HepG2 (cell line): ENCODE measurements at regions not wholly inside any gene's neighbourhood (a gene's known extent, or its start where the extent isn't known, plus 50 kb on each side); places are given as distances from the start of the nearest gene placed in this dataset.

ENCODE experiments used
- ATAC-seq: fragments of 200-7000 bp; cut with Tn5 transposase; 3 replicates; pipeline ENCODE4 v1.9.1; 2020; ENCODE audit warnings: mild to moderate bottlenecking, moderate library complexity
- BruUV-seq: library from RNA; stranded (reverse); fragments of 400-500 nt; replicated peaks from 2 replicates; lab custom pipeline; 2021; lab: Mats Ljungman, UMichigan
- CTCF ChIA-PET: fragments of 300-600 bp; formaldehyde crosslinking; extraction: SDS; loops from one replicate; lab custom pipeline; 2021; ENCODE audit warnings: low total read pairs, inconsistent platforms, low intra/inter-chr PET ratio; lab: Yijun Ruan, JAX
- POLR2A ChIA-PET: fragments of 350-600 bp; sonication (Branson Sonifier 250); formaldehyde crosslinking; loops from one replicate; lab custom pipeline; 2020; ENCODE audit warnings: antibody characterized with exemption, inconsistent platforms; lab: Yijun Ruan, JAX
- DNase-seq: peaks from one replicate; pipeline ENCODE4 v3.0.0-alpha.2; 2015; ENCODE audit warnings: low spot score
- FAIRE-seq: peaks from 3 replicates; lab custom pipeline; 2011; peaks lifted over from hg19 to GRCh38; lab: Jason Lieb, UNC
- H2AFZ ChIP-seq: one replicate; pipeline ENCODE4 v1.6.1; 2011; ENCODE audit warnings: low read length, inconsistent platforms
- H3K27ac ChIP-seq: fragments of 300-600 bp; 3 replicates; pipeline ENCODE4 v1.8.0; 2011; ENCODE audit warnings: mixed run types, mild to moderate bottlenecking, mixed read lengths, low read length, inconsistent platforms; ENCODE audit not compliant: insufficient read depth; ENCODE audit errors: extremely low read length
- H3K27me3 ChIP-seq, 2 experiments: fragments of 200-600 bp in 1 of 2; 2 replicates in 1 of 2; 3 replicates in 1 of 2; pipeline versions ENCODE4 v1.6.0 to v1.8.0; 2011; ENCODE audit warnings: low read length in 2 of 2, mild to moderate bottlenecking in 2 of 2, moderate library complexity in 2 of 2, inconsistent platforms in 1 of 2; ENCODE audit not compliant: insufficient read depth in 2 of 2, control insufficient read depth in 1 of 2
- H3K36me3 ChIP-seq, 2 experiments: fragments of 200-600 bp in 1 of 2; replicated peaks in 1 of 2; 2 replicates in 1 of 2; 3 replicates in 1 of 2; pipeline versions ENCODE4 v1.5.1 to v1.8.0; 2011; ENCODE audit warnings: low read length in 2 of 2, inconsistent platforms in 1 of 2; ENCODE audit not compliant: insufficient read depth in 2 of 2, control insufficient read depth in 1 of 2
- H3K4me1 ChIP-seq: 2 replicates; pipeline ENCODE4 v1.5.1; 2012; ENCODE audit warnings: low read length, inconsistent platforms; ENCODE audit not compliant: insufficient read depth
- H3K4me2 ChIP-seq: 2 replicates; pipeline ENCODE4 v1.6.0; 2011; ENCODE audit warnings: low read depth, low read length, inconsistent platforms
- H3K4me3 ChIP-seq, 3 experiments: fragments of 200-600 bp in 1 of 3; sonication (generic), shearing (Covaris generic) in 1 of 3; replicated peaks in 1 of 3; 2 replicates each; pipeline ENCODE4 v1.5.1; 2011 to 2016; ENCODE audit warnings: low read length in 3 of 3, inconsistent platforms in 2 of 3, low read depth in 2 of 3, mild to moderate bottlenecking in 2 of 3, control low read depth in 1 of 3, mixed read lengths in 1 of 3; ENCODE audit not compliant: insufficient read depth in 1 of 3
- H3K79me2 ChIP-seq: one replicate; pipeline ENCODE4 v1.6.1; 2011; ENCODE audit warnings: low read length, inconsistent platforms; ENCODE audit not compliant: insufficient read depth
- H3K9ac ChIP-seq: 2 replicates; pipeline ENCODE4 v1.6.0; 2011; ENCODE audit warnings: mild to moderate bottlenecking, low read depth, low read length, inconsistent platforms; ENCODE audit not compliant: insufficient read depth
- H3K9me3 ChIP-seq: 2 replicates; pipeline ENCODE4 v1.5.1; 2012; ENCODE audit warnings: mild to moderate bottlenecking, low read length
- H4K20me1 ChIP-seq: 2 replicates; pipeline ENCODE4 v1.6.0; 2011; ENCODE audit warnings: inconsistent platforms, mild to moderate bottlenecking, low read length, moderate library complexity; ENCODE audit not compliant: insufficient read depth
- ARNTL ChIP-seq: sonication (generic); formaldehyde crosslinking; IDR thresholded peaks from 2 replicates; pipeline ENCODE4 v1.4.0; 2020; ENCODE audit warnings: mild to moderate bottlenecking, missing genetic modification reagents
- GATAD2A ChIP-seq: IDR thresholded peaks from 2 replicates; pipeline ENCODE4 v1.6.1; 2016
- IRX3 ChIP-seq: sonication (generic); formaldehyde crosslinking; IDR thresholded peaks from 2 replicates; pipeline ENCODE4 v1.8.1; 2023; ENCODE audit warnings: mild to moderate bottlenecking, low read depth, missing genetic modification reagents, borderline replicate concordance
- JUNB ChIP-seq: sonication (generic); formaldehyde crosslinking; IDR thresholded peaks from 2 replicates; pipeline ENCODE4 v1.8.0; 2022; ENCODE audit warnings: missing genetic modification reagents, mild to moderate bottlenecking, borderline replicate concordance
- KLF13 ChIP-seq: sonication (generic); formaldehyde crosslinking; IDR thresholded peaks from 2 replicates; pipeline ENCODE4 v1.4.0; 2020; ENCODE audit warnings: mild to moderate bottlenecking, missing genetic modification reagents
- NR2F2 ChIP-seq: IDR thresholded peaks from 2 replicates; pipeline ENCODE4 v1.6.1; 2012; ENCODE audit warnings: low read depth, inconsistent platforms, borderline replicate concordance
- PRDM15 ChIP-seq: sonication (generic); formaldehyde crosslinking; IDR thresholded peaks from 2 replicates; pipeline ENCODE4 v1.4.0; 2020; ENCODE audit warnings: missing genetic modification reagents
- SP2 ChIP-seq: sonication (generic); formaldehyde crosslinking; IDR thresholded peaks from 2 replicates; pipeline ENCODE4 v1.5.1; 2020; ENCODE audit warnings: mild to moderate bottlenecking, missing genetic modification reagents
- SP5 ChIP-seq: IDR thresholded peaks from 2 replicates; pipeline ENCODE4 v1.6.1; 2016; ENCODE audit warnings: low read depth, borderline replicate concordance
- TRIM24 ChIP-seq: sonication (generic); formaldehyde crosslinking; IDR thresholded peaks from 2 replicates; pipeline ENCODE4 v1.8.0; 2022; ENCODE audit warnings: mild to moderate bottlenecking, missing genetic modification reagents
- YEATS4 ChIP-seq: sonication (generic); formaldehyde crosslinking; IDR thresholded peaks from 2 replicates; pipeline ENCODE4 v1.4.0; 2020; ENCODE audit warnings: missing genetic modification reagents, borderline replicate concordance
- ZMYM3 ChIP-seq: sonication (generic); formaldehyde crosslinking; IDR thresholded peaks from 2 replicates; pipeline ENCODE4 v1.5.1; 2020; ENCODE audit warnings: mild to moderate bottlenecking, missing genetic modification reagents
- ZNF12 ChIP-seq: sonication (generic); formaldehyde crosslinking; IDR thresholded peaks from 2 replicates; pipeline ENCODE4 v1.5.0; 2020; ENCODE audit warnings: missing genetic modification reagents
- ZNF124 ChIP-seq: sonication (generic); formaldehyde crosslinking; IDR thresholded peaks from 2 replicates; pipeline ENCODE4 v1.4.0; 2020; ENCODE audit warnings: missing genetic modification reagents
- ZNF260 ChIP-seq: sonication (generic); formaldehyde crosslinking; IDR thresholded peaks from 2 replicates; pipeline ENCODE4 v1.4.0; 2020; ENCODE audit warnings: missing genetic modification reagents, low read depth, mild to moderate bottlenecking, borderline replicate concordance
- ZNF577 ChIP-seq: sonication (generic); formaldehyde crosslinking; IDR thresholded peaks from 2 replicates; pipeline ENCODE4 v1.4.0; 2020; ENCODE audit warnings: mild to moderate bottlenecking, low read depth, missing genetic modification reagents, borderline replicate concordance
- ZNF629 ChIP-seq: sonication (generic); formaldehyde crosslinking; conservative IDR thresholded peaks from 2 replicates; pipeline ENCODE4 v1.5.0; 2020; ENCODE audit warnings: missing genetic modification reagents
- ZNF644 ChIP-seq: IDR thresholded peaks from 2 replicates; pipeline ENCODE4 v1.6.1; 2016; ENCODE audit warnings: low read depth
- WGBS: methylation state at CpG from one replicate; pipeline ENCODE4 v1.1.6; 2017; ENCODE audit warnings: low lambda C conversion rate; 5-methylcytosine and 5-hydroxymethylcytosine counted together
- in situ Hi-C: cut with HindIII; loops from 2 replicates; pipeline ENCODE4 v1.10.0; 2017; ENCODE audit warnings: low pct_unique_long_range_greater_than_20kb; ENCODE audit not compliant: extremely low pct_ligation_motif_present
- intact Hi-C: fragments of 100-400 bp; cut with micrococcal nuclease; formaldehyde crosslinking; loops from one replicate; pipeline ENCODE4 v1.10.0; 2022; ENCODE audit not compliant: unreplicated experiment

DNA sequence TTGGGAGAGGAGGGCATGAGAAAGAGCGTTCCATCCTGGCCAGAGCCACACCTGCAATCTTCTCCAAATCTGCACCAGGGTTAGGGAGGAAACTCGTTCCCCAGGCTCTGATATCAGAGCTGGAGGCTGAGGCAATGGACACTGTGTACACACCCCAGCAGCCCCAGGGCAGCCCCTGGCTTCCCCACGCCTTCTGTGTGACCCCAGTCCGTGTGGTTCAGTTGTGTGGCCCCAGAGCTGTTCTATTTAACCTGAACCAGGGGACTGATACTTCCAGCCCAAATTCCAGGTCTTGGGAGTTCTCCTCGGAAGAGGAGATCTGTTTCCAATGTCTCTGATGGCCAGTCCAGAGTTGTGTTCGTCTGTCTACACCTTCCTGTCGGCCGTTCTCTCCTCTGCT lies 242.6 kb upstream of the EXOC2 start:
- Histone ChIP-seq H4K20me1 (no peaks in the 10 kb centered on the region), H2AFZ (no peak overlapping the region), H3K27ac (no peak overlapping the region)
- WGBS: 31% methylated on average over 7 of the region's 8 CpGs
- BruUV-seq: no TSS peak
- TF ChIP-seq ZNF644: no peak
- TF ChIP-seq, all 625 proteins: peak for 0
- Histone ChIP-seq H3K9me3 (no peaks in the 10 kb centered on the region), H3K9ac (no peak overlapping the region), H3K4me2 (no peak overlapping the region), H3K36me3 (no peaks in the 10 kb centered on the region), H3K79me2 (no peaks in the 10 kb centered on the region), H3K27me3 (peaks cover 6 to 52% of the 10 kb centered on the region in 2 experiments; a peak in 4 of 5 replicates), H3K4me3 (no peak overlapping the region), H3K4me1 (peaks cover 12% of the 10 kb centered on the region; the same call in 1 of the 2 replicates)
- DNase-seq: no peak
- in situ Hi-C loops (no loop called here), intact Hi-C loops (no loop called here)
- FAIRE-seq: no peak
- no peak; the same call in 2 of the 3 replicates for ATAC-seq
- ChIA-PET CTCF (no interaction called here), POLR2A (no interaction called here)

DNA sequence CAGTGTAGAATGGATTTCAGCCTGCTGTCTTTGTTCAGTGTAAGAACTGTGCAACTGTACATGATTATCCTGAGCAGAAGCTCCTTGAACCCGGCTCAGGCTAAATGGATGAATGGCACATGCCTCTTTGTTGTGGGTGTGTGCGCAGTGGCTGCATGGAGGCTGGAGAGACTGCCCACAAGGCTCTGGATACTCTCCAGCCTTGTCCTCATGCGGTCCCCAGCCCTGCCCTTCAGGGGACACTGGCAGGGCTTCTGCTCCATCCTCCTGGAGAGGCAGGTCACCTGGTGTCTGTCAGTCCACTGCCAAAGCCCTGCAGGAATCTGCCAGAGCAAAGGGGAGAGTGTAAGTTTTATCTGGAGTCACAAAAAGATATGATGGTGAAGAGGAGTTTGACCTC lies 241.7 kb upstream of the EXOC2 start:
- ATAC-seq (no peak), FAIRE-seq (no peak), DNase-seq (no peak)
- in situ Hi-C loops: no loop called here
- ChIA-PET POLR2A (no interaction called here), CTCF (no interaction called here)
- H3K27ac ChIP-seq: no peak overlapping the region
- no peak overlapping the region for H3K9ac ChIP-seq
- no peaks in the 10 kb centered on the region for H3K9me3 ChIP-seq
- H3K36me3 ChIP-seq: no peaks in the 10 kb centered on the region
- TF ChIP-seq GATAD2A: no peak
- TF ChIP-seq ZNF260 (CRISPR knock-in tag): no peak
- no peak for TF ChIP-seq TRIM24 (CRISPR knock-in tag)
- no peak for TF ChIP-seq IRX3
- TF ChIP-seq KLF13 (CRISPR knock-in tag): no peak
- no peak for TF ChIP-seq SP2
- TF ChIP-seq ZNF124 (CRISPR knock-in tag): no peak
- no peak for TF ChIP-seq JUNB
- no peak for TF ChIP-seq YEATS4 (CRISPR knock-in tag)
- no peak for TF ChIP-seq PRDM15 (CRISPR knock-in tag)
- no peak for TF ChIP-seq ZNF629
- TF ChIP-seq ZMYM3 (CRISPR knock-in tag): no peak
- no peak for TF ChIP-seq SP5
- TF ChIP-seq NR2F2: no peak
- TF ChIP-seq ZNF12: no peak
- TF ChIP-seq ARNTL (CRISPR knock-in tag): no peak
- no peak for TF ChIP-seq ZNF577 (CRISPR knock-in tag)
- H3K4me1 ChIP-seq: peaks cover 12% of the 10 kb centered on the region; the same call in 1 of the 2 replicates
- 50% methylated on average over 1 of the region's 3 CpGs for WGBS
- intact Hi-C loops: no loop called here
- peaks cover 6 to 45% of the 10 kb centered on the region in 2 experiments for H3K27me3 ChIP-seq
- no peak overlapping the region for H3K4me3 ChIP-seq
- H2AFZ ChIP-seq: no peak overlapping the region
- no peak overlapping the region for H3K4me2 ChIP-seq
- no peaks in the 10 kb centered on the region for H4K20me1 ChIP-seq
- H3K79me2 ChIP-seq: no peaks in the 10 kb centered on the region
- BruUV-seq: no TSS peak
